Nucleus accumbens (tissue), 56 donors: ENCODE measurements at regions not wholly inside any gene's neighbourhood (a gene's known extent, or its start where the extent isn't known, plus 50 kb on each side); places are given as distances from the start of the nearest gene placed in this dataset.
"Not testable (repeated sequence)": the region's sequence is repeated elsewhere in the genome, so short reads cannot be mapped to it uniquely, and the experiment has no call there.

ENCODE experiments used
- DNase-seq, 56 donors: peaks; one replicate each; lab custom pipeline; 2025; lab: John Stamatoyannopoulos, UW

DNA sequence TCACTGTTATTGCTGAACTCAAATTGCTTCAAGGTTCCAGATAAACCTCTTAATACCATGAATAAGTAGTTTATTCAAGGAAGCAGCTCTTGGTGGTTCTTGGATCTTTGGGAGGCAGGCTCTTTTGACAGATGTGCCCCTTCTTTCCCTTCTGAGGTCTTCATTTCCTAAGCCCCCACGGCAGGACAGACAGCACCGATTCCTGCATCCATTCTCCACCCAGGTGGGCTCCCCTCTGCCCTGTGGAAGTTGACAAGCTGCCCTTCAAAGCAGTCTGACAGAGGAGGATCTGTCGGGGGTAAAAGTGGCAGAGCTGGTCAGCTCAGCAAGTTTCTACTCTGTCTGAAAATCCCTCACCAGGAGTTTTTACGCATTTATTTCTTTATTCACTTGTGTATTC, 605.3 kb upstream of the B3GAT1 start:
- DNase-seq: no peak

DNA sequence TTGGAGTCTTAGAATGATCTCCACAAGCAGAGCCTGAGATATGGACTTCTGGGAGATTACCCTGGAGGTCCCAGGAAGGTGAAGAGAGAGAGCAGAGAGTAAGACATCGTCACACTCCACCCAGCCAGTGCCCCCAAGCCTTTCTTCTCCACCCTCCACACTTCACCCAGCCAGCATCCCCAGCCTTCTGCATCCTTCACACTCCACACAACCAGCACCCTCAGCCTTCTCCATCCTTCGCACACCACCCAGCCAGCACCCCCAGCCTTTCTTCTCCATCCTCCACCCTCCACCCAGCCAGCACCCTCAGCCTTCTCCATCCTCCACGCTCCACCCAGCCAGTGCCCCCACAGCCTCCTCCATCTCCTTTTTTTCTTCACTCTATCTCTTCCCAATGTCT, 603.9 kb upstream of the B3GAT1 start:
- no peak for DNase-seq

DNA sequence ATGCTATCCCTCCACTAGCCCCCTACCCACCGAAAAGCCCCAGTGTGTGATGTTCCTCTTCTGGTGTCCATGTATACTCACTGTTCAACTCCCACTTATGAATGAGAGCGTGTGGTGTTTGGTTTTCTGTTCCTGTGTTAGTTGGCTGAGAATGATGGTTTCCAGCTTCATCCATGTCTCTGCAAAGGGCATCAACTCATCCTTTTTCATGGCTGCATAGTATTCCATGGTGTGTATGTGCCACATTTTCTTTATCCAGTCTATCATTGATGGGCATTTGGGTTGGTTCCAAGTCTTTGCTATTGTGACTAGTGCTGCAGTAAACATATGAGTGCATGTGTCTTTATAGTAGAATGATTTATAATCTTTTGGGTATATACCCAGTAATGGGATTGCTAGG, 599.3 kb upstream of the B3GAT1 start:
- not testable (repeated sequence) for DNase-seq

DNA sequence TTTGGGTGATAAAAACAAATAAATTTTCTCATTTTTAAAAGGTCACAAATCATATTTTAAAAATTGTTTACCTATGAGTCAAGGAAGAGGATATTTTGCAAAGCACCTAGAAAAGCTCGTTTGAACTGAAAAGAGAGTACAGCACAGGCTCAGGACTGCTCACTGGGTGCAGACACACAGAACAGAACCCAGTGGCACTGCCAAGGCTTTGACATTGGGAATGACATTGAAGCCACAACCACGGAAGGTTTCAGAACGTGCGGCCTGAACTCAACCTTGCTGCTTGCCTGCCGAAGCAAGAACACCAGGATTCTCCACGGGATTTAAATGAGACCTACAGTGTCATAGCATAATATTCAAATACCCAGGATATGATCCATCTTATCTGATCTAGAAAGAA, 597.1 kb upstream of the B3GAT1 start:
- no peak for DNase-seq

DNA sequence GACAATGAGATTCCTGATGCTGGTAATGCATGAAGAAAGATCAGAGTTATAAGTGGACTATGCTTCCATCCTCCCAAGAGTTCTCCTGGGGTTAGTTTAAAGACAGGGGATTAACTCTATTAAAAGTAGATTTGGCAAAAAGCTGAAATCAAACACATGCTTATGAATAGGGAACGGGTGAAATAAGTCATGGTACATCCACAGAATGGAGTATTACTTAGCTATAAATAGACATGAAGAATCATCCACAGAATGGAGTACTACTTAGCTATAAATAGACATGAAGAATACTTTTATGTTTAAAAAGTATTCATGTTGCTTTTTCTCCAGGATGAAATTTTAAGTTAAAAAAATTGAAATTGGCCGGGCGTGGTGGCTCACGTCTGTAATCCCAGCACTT, 596.4 kb upstream of the B3GAT1 start:
- DNase-seq: no peak

DNA sequence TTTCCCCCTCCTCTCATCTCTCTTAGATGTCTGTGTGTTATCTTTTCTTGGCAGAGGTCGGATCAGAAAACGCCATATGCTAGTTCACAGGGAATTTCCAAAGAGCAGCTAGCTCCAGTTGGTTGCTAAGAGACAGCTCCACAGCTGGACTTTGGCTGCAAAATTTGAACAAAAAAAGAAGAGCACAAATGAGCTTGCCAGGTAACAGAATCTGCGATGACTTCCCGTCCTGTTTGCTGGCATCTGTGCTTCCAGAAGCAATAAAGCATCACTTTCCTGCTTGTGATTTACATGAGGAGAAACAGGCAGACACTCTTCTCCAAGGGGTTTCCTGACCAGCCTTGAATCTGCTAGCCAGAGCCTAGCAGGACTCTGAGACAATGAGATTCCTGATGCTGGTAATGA, 596.0 kb upstream of the B3GAT1 start:
- DNase-seq: peak in 3 of 56 donors; percentile 20 to 22 (median 21)

DNA sequence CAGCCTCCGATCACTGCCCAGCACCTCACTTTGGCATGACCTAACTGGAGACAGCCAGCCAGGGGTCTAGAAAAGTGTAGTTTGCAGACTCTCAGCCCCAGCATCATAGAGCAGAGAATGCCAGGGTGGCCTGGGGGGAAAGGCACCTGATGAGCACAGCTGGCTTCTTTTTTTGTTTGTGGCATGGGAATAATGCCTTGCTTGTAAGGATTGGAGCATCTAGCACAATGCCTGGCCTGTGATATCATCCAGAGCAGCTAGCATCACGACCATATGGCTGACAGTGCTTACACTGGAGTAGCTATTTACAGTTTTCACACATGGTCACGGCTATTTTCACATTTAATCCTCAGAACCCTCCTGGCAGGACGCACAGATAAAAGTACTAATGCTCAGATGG, 594.8 kb upstream of the B3GAT1 start:
- DNase-seq: peak in 41 of 56 donors; percentile 8 to 77 (median 49)

DNA sequence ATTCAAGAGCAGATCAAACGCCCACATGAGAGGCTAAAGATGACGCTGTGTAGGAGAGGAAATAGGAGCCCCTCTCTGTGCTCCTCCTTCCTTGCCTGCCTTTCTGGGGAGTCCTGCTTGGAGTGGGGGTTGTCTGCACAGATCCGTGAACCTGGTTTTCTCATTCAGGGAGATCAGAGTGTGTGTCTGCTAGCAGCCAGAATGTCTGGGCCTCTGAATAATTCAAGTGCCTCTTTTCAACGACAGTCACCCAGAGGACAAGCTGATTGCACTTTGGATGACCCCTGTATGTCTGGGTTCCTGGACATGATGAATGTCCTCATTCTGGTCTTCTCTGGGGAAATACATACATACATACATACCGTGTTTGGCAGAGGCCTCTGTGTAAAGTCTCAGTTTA, 592.5 kb upstream of the B3GAT1 start:
- DNase-seq: no peak

DNA sequence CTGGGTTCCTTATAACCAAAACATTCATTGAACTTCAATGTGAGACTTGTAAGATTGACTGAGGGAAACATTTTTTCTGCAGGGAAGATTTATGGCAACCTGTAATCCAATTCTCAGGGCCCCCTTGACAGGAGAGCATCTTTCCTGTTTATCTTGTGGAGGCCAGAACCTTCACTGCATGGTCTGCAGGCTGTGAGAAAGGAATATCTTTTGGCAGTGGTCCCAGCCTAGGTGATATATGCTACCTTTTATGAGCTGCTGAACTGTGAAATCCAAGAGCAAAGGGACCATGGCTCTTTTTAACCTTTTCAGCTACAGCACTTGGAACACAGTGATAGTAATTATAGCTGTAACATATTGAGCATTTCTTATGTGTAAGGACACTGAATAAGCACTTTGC, 590.2 kb upstream of the B3GAT1 start:
- DNase-seq: no peak

DNA sequence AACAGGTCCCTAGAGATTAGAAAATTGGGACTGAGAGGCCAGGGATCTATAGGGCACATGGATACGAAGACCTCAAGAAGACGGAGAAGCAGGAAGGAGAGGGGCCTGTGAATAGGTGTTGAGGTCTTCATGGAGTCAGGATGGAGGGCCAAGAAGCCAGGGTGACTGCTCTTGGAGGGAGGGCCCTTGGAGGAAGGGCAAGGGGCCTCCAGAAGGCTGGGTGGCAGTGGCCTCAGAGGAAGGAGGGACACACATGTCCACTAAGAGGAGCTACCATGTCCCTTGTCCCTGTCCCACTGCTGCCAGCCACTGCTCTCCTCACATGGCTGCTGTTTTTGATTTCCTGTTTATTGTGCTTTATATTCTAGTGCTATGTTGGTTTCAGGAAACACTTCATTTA, 589.5 kb upstream of the B3GAT1 start:
- no peak for DNase-seq

DNA sequence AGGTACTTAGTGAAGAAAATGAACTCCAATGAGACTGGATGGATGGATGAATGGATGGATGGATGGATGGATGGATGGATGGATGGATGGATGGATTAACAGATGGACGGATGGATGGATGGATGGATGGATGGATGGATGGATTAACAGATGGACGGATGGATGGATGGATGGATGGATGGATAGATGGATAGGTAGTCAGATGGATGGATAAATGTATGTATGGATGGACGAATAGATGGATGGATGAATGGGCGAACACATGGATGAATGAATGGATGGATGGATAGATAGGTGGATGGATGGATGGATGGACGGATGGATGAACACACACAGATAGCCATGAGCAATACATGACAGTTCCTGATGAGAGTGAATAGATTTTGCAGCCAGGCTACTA, 589.0 kb upstream of the B3GAT1 start:
- DNase-seq: not testable (repeated sequence)

DNA sequence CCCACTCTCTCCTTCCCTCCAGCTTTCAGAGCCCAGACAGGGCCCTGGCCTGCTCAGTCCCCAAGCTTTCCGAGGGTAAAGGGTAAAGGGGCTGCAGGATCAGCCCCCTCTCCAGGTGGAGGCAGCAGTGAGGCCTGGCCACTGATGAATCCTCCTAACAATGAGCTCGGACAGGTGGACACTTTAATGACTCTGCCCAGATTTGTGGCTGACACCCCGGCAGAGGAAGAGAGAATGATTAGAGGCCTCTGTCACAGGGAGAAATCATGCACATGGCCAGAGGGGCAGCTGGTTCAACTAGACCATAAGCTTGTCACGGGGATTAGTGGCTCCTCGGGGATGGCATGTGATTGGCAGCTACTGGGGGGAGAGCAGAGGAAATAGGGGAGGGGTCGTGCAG, 587.5 kb upstream of the B3GAT1 start:
- DNase-seq: no peak

DNA sequence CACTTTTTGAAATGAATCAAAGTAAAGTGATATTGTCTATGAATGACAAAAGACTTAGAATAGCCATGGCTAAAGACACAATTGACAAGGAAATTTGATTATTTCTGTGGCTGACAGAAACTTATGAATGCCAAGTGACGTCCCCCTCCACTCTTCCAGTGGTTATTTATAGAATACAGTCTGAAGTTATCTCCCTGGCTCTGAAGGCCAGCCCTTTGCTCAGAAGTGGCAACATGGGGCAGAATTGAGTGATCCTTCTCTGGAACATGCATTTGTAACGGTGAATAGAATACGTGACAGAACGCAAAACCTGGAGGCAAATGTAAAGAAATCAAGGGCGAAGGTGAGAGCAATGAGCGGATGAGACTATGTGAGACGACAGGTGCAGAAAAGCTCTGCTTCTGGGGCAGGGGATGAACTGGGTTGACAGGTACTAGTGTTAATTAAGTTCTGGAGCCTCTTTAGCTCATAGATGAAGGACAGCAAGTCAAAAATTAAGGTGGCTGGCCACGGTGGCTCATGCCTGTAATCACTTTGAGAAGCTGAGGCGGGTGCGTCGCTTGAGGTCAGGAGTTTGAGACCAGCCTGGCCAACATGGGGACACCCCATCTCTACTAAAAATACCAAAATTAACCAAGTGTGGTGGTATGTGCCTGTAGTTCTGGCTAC, 585.7 kb upstream of the B3GAT1 start:
- no peak for DNase-seq

DNA sequence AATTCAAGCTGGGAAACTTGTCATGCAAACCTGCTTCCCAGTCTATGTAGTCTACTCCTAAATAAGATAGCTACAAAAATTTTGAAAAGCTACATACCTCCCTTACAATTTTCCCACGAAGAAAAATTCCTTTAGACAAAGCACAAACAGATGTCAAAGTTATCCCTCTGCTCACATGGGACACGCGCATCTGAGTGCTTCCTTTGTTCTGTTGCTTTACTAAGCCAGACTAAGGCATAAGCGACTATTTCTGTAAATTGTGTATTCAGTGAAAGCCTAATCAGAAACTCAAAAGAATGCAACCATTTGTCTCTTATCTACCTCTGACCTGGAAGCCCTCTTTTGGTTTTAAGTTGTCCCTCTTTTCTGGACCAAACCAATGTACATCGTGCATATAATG, 583.7 kb upstream of the B3GAT1 start:
- no peak for DNase-seq

DNA sequence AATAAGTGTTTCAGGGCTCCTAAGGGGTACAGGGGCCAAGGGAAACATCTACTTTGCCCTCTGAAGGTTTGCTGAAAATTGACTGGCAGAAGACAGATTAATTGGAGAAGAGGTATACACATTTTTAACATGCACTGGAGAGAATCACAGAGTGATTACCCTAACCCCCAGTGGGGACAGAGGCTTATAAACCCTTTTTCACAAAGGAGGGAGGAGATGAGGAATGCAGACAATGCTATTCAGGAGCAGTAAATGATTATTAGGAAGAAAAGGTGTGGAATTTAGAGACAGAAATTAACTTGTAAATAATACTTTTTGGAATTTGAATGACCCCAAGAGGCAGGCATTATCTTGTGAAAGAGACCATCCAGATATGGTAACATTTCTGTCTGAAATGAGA, 582.4 kb upstream of the B3GAT1 start:
- DNase-seq: no peak

DNA sequence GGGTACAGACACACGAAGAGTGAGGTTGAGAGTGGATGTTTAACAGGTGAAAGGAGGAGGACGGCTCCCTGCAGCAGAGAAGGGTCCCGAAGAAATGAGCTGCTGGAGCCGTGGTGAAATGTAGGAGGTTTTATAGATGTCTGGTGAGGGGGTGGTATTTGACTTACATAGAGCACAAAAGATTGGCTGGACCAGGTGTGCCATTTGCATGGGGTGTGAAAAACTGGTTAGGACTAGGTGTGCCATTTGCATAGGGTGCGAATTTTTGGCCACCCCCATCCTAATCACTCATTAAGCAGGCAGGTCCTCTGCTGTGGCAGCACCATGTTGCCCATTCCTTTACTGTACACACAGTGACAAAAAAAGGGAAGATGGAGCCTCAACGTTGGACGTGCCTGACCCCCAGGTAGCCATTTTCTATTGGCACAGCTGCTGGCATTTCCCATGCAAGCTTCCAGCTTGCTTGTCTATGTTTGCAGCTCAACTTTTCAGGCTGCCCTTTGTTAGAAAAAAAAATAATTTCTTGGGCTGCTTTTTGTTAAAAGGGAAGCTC, 581.7 kb upstream of the B3GAT1 start:
- DNase-seq: no peak

DNA sequence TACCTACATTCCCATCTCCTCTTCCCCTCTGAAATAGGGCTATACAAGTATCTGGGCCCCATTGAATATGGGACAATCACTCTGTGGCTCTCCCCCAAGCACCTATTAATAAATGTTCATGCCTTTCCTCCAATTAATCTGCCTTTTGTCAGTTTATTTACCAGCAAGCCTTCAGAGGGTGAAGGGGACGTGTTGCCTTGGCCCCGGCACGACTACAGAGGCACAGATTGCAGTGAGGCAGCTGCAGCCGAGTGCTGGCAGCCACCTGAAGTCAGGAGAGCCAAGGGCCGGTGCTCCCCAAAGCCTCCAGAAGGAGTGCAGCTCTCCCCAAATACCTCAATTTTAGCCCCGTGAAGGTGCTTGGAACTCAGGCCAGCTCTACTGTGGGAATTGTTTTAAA, 580.9 kb upstream of the B3GAT1 start:
- no peak for DNase-seq

DNA sequence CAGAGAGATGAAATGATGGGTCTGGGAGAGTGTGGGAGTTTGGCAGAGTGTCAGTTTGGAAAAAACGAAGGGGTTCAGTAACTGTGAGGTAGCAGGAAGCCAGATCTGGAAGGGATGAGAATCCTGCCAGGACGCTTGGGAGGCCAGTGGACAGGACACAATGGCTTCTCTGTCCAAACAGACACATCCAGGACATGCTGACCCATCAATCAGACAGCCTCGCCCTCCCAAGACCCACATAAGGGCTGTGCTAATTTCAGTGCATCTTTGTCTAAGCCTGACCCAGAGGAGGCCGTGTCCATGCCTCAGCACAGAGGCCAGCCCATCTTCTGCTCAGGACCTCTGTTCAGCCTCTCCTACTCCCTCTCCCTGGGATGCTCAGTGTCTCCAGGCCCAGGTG, 576.5 kb upstream of the B3GAT1 start:
- DNase-seq: peak in 14 of 56 donors; percentile 6 to 36 (median 18)

DNA sequence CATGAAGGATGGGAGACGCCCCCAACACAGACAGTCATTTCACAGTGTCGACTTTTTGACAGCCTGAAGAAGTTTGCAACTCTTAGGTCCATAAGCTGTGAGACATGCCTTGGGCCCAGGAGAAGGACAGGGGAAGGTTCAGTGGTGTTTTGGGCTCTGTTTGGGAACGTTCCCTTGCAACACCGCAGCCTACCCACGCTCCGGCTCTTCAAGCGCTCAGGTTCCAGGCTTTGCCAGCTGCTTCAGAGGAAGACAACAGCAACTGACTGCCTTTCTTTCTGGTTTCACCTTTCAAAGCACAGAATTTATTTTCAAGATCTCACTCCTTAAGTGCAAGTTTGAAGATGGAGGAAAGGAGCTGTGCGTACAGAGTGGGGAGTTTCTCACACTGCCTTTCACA, 575.8 kb upstream of the B3GAT1 start:
- DNase-seq: no peak

DNA sequence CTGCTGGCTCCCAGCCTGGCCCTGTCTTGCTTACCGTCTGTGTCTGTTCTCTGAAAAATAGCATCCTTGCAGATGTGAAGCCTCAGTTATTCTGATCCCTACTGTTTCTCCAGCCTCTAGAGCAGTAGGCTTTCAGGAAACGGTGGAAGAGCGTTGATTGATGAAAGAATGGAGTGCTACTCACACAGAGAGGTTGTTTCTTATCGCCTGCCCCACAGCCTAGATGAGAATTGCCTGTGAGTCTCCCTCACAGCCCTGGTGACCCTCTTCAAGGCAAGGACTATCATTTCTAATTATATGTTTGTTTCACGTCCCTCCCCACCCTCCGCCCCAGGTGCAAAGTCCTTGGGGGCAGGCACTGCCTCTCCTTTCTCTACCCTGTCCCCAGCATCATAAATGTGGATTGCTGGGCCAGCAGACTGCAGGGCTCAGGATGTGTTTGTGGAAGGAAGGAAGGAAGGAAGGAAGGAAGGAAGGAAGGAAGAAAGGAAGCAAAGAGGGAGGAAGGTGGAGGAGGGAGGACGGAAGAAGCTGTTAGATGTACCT, 575.3 kb upstream of the B3GAT1 start:
- no peak for DNase-seq

DNA sequence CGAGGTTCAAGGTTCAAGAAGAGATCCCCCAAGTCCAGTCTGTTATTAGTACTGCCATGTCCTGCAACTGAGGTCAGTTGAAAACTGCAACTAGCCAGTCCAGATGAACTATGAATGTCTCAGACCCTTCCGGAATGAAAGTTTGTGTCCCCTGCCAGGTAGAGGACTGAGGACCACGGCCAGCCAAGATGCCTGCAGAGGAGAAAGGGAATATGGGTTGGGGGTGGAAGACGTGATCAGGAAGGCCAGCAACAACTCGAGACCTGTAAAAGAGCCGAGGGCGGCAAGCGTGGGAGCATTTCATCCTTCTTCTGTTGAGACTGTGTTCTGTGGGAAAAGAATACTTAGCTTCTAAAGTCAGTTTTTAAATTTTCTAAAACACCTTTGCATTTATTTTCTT, 572.4 kb upstream of the B3GAT1 start:
- no peak for DNase-seq

DNA sequence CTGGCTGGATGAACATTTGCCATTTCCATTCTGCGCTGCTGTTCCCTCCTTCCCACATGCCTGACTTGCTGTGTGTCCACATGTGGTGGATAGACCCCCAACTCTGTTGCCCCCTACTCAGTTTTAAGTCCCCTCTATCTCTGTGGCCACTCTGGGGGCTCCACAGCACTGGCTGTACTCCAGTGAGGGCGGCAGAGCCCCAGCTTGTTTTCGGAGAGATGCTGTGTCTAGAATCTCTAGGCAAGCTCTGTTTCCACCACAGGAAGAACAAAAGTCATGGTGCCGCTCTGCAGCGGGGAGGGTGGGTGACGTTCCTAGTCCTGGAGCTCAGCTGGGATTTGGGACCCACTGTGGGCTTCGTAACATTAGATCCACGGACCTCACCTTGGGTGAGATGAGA, 570.4 kb upstream of the B3GAT1 start:
- not testable (repeated sequence) for DNase-seq

DNA sequence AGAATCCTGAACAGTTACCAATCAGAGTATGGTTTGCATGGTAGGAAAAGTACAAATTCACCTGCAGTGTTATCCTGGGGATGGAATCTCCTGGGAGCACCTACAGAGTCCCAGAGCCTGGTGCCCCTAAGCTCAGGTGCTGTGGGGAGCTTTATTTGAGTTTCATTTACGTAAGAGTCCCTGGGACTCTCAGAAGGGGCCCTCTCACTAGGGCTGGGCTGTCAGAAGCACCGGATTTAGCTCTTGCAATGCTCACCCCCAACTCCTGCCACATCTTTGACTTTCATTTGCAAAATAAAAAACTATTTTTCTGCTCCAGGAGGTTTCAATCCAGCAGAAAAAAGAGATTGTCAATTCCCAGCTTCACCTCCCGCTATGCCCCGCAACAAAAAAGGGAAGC, 569.8 kb upstream of the B3GAT1 start:
- DNase-seq: no peak
